ENCODE measurements at regions not wholly inside any gene's neighbourhood (a gene's known extent, or its start where the extent isn't known, plus 50 kb on each side); places are given as distances from the start of the nearest gene placed in this dataset.

- TF ChIP-seq RAD21 (IDR thresholded peaks at IDR 0.05; ENCODE audit: low read depth) (no peak), TCF12 (IDR thresholded peaks at IDR 0.05; ENCODE audit: low read depth) (no peak), NFIC (IDR thresholded peaks at IDR 0.05) (no peak), FOXM1 (IDR thresholded peaks at IDR 0.05; ENCODE audit: borderline replicate concordance, low read depth) (no peak), EGR1 (IDR thresholded peaks at IDR 0.05) (no peak), USF1 (IDR thresholded peaks at IDR 0.05) (no peak), YY1 (IDR thresholded peaks at IDR 0.05; ENCODE audit: low read depth) (no peak), ZBTB7A (IDR thresholded peaks at IDR 0.05; ENCODE audit: low read depth) (no peak), CEBPB (IDR thresholded peaks at IDR 0.05) (no peak), MAX (IDR thresholded peaks at IDR 0.05) (no peak), EP300 (IDR thresholded peaks at IDR 0.05; ENCODE audit: borderline replicate concordance) (no peak), TAF1 (IDR thresholded peaks at IDR 0.05; ENCODE audit: low read depth) (no peak), TEAD4 (IDR thresholded peaks at IDR 0.05) (no peak), CREB1 (IDR thresholded peaks at IDR 0.05; ENCODE audit: low read depth) (no peak)
- TF ChIP-seq, protein P1, sequence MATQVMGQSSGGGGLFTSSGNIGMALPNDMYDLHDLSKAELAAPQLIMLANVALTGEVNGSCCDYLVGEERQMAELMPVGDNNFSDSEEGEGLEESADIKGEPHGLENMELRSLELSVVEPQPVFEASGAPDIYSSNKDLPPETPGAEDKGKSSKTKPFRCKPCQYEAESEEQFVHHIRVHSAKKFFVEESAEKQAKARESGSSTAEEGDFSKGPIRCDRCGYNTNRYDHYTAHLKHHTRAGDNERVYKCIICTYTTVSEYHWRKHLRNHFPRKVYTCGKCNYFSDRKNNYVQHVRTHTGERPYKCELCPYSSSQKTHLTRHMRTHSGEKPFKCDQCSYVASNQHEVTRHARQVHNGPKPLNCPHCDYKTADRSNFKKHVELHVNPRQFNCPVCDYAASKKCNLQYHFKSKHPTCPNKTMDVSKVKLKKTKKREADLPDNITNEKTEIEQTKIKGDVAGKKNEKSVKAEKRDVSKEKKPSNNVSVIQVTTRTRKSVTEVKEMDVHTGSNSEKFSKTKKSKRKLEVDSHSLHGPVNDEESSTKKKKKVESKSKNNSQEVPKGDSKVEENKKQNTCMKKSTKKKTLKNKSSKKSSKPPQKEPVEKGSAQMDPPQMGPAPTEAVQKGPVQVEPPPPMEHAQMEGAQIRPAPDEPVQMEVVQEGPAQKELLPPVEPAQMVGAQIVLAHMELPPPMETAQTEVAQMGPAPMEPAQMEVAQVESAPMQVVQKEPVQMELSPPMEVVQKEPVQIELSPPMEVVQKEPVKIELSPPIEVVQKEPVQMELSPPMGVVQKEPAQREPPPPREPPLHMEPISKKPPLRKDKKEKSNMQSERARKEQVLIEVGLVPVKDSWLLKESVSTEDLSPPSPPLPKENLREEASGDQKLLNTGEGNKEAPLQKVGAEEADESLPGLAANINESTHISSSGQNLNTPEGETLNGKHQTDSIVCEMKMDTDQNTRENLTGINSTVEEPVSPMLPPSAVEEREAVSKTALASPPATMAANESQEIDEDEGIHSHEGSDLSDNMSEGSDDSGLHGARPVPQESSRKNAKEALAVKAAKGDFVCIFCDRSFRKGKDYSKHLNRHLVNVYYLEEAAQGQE (IDR thresholded peaks at IDR 0.05; ENCODE audit: low read depth) = no peak
Measured at GRCh38 chr2:48203668-48204067, 110.8 kb upstream of the FOXN2 start.

DNA sequence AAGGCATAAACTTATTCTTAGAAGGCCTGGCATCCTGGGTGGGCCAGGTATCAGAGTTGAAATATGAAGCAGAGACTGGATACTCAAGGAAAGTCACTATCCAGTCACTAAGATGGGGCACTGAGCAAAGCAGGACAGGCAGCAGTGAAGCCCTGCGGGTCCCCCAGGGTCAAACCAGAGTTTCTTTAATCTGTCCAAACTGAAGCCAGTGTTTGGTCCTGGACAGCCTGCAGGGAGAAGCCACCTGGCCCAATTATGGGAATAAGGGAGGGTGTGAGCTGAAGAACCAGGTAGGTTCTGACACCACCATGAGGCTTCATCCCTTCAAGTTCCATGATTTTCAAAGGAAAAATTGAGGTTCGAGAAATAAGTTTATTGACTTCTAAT lies 109.7 kb upstream of the FOXN2 start:
- TF ChIP-seq NFIC (IDR thresholded peaks at IDR 0.05) (no peak), TCF12 (IDR thresholded peaks at IDR 0.05; ENCODE audit: low read depth) (no peak), CREB1 (IDR thresholded peaks at IDR 0.05; ENCODE audit: low read depth) (no peak), YY1 (IDR thresholded peaks at IDR 0.05; ENCODE audit: low read depth) (no peak), FOXM1 (IDR thresholded peaks at IDR 0.05; ENCODE audit: borderline replicate concordance, low read depth) (no peak), CEBPB (IDR thresholded peaks at IDR 0.05) (no peak), MAX (IDR thresholded peaks at IDR 0.05) (no peak), RAD21 (IDR thresholded peaks at IDR 0.05; ENCODE audit: low read depth) (no peak), EP300 (IDR thresholded peaks at IDR 0.05; ENCODE audit: borderline replicate concordance) (no peak), USF1 (IDR thresholded peaks at IDR 0.05) (no peak), TAF1 (IDR thresholded peaks at IDR 0.05; ENCODE audit: low read depth) (no peak), ZBTB7A (IDR thresholded peaks at IDR 0.05; ENCODE audit: low read depth) (no peak), TEAD4 (IDR thresholded peaks at IDR 0.05) (no peak), EGR1 (IDR thresholded peaks at IDR 0.05) (no peak)
- TF ChIP-seq, protein P1 (IDR thresholded peaks at IDR 0.05; ENCODE audit: low read depth) = no peak

GRCh38 chr2:48205137-48205798 lies 109.2 kb upstream of the FOXN2 start:
- TF ChIP-seq, protein P1 (IDR thresholded peaks at IDR 0.05; ENCODE audit: low read depth) = peak; percentile 38; the same call in 1 of the 2 replicates
- TF ChIP-seq FOXM1 (IDR thresholded peaks at IDR 0.05; ENCODE audit: borderline replicate concordance, low read depth) = no peak

- no peak for TF ChIP-seq RAD21 (IDR thresholded peaks at IDR 0.05; ENCODE audit: low read depth)
- TF ChIP-seq MAX (IDR thresholded peaks at IDR 0.05) = no peak
- TF ChIP-seq USF1 (IDR thresholded peaks at IDR 0.05) = no peak
- TF ChIP-seq TEAD4 (IDR thresholded peaks at IDR 0.05) = no peak
- no peak for TF ChIP-seq TAF1 (IDR thresholded peaks at IDR 0.05; ENCODE audit: low read depth)
- no peak for TF ChIP-seq EP300 (IDR thresholded peaks at IDR 0.05; ENCODE audit: borderline replicate concordance)
- no peak for TF ChIP-seq TCF12 (IDR thresholded peaks at IDR 0.05; ENCODE audit: low read depth)
- no peak for TF ChIP-seq CEBPB (IDR thresholded peaks at IDR 0.05)
- TF ChIP-seq CREB1 (IDR thresholded peaks at IDR 0.05; ENCODE audit: low read depth) = no peak
- TF ChIP-seq YY1 (IDR thresholded peaks at IDR 0.05; ENCODE audit: low read depth) = no peak
- TF ChIP-seq FOXM1 (IDR thresholded peaks at IDR 0.05; ENCODE audit: borderline replicate concordance, low read depth) = no peak
- TF ChIP-seq NFIC (IDR thresholded peaks at IDR 0.05) = no peak
- TF ChIP-seq EGR1 (IDR thresholded peaks at IDR 0.05) = no peak
- TF ChIP-seq, protein P1 (IDR thresholded peaks at IDR 0.05; ENCODE audit: low read depth) = no peak
- TF ChIP-seq ZBTB7A (IDR thresholded peaks at IDR 0.05; ENCODE audit: low read depth) = no peak
Measured at GRCh38 chr2:48207201-48207641, 107.3 kb upstream of the FOXN2 start.
